GM23338 (cell line): ENCODE measurements at regions not wholly inside any gene's neighbourhood (a gene's known extent, or its start where the extent isn't known, plus 50 kb on each side); places are given as distances from the start of the nearest gene placed in this dataset.

Experiments
- ATAC-seq: fragments of 200-7000 bp; cut with Tn5 transposase; 3 replicates; pipeline ENCODE4 v1.9.1; 2020
- DNase-seq: peaks from one replicate; pipeline ENCODE4 v3.0.0-alpha.2; 2015; ENCODE audit warnings: low spot score
- H2AFZ ChIP-seq: fragments of 200-600 bp; sonication (generic); 2 replicates; pipeline ENCODE4 v1.8.0; 2016; ENCODE audit warnings: antibody characterized with exemption, mild to moderate bottlenecking, moderate library complexity
- H3F3A ChIP-seq: fragments of 200-600 bp; sonication (generic); replicated peaks from 2 replicates; pipeline ENCODE4 v1.8.0; 2017; ENCODE audit warnings: antibody characterized with exemption, mixed run types, low read depth
- H3K27ac ChIP-seq: fragments of 200-600 bp; sonication (generic); 2 replicates; pipeline ENCODE4 v1.6.1; 2016; ENCODE audit warnings: low read depth
- H3K27me3 ChIP-seq: fragments of 200-600 bp; sonication (generic); 2 replicates; pipeline ENCODE4 v1.8.0; 2016; ENCODE audit warnings: mild to moderate bottlenecking, mixed run types, moderate library complexity; ENCODE audit not compliant: insufficient read depth
- H3K36me3 ChIP-seq: fragments of 200-600 bp; sonication (generic); 2 replicates; pipeline ENCODE4 v1.8.0; 2016; ENCODE audit warnings: mild to moderate bottlenecking; ENCODE audit not compliant: insufficient read depth
- H3K4me1 ChIP-seq: fragments of 200-600 bp; sonication (generic); 2 replicates; pipeline ENCODE4 v1.8.0; 2016; ENCODE audit warnings: mild to moderate bottlenecking, moderate library complexity; ENCODE audit not compliant: insufficient read depth
- H3K4me2 ChIP-seq: fragments of 200-600 bp; sonication (generic); 2 replicates; pipeline ENCODE4 v1.7.1; 2017; ENCODE audit warnings: mixed run types
- H3K4me3 ChIP-seq: fragments of 200-600 bp; sonication (generic); 2 replicates; pipeline ENCODE4 v1.6.1; 2016; ENCODE audit warnings: mixed run types
- H3K79me2 ChIP-seq: fragments of 200-600 bp; sonication (generic); replicated peaks from 2 replicates; pipeline ENCODE4 v1.8.0; 2017; ENCODE audit warnings: mild to moderate bottlenecking; ENCODE audit not compliant: insufficient read depth
- H3K9me2 ChIP-seq: fragments of 200-600 bp; sonication (generic); 2 replicates; pipeline ENCODE4 v1.8.0; 2017; ENCODE audit not compliant: insufficient read depth
- H4K20me1 ChIP-seq: fragments of 200-600 bp; sonication (generic); replicated peaks from 2 replicates; pipeline ENCODE4 v1.8.0; 2017; ENCODE audit warnings: mild to moderate bottlenecking; ENCODE audit not compliant: insufficient read depth
- H3K27ac Mint-ChIP-seq: 2 replicates; pipeline ENCODE4 v1.8.0; 2020; ENCODE audit warnings: inconsistent platforms, mild to moderate bottlenecking, moderate library complexity, mixed read lengths
- H3K27me3 Mint-ChIP-seq: 3 replicates; pipeline ENCODE4 v1.8.0; 2022; ENCODE audit warnings: low read depth, mild to moderate bottlenecking, moderate library complexity, mixed read lengths, inconsistent platforms; ENCODE audit not compliant: insufficient read depth, poor library complexity
- H3K36me3 Mint-ChIP-seq: 3 replicates; pipeline ENCODE4 v1.8.0; 2021; ENCODE audit warnings: low read depth, mild to moderate bottlenecking, inconsistent platforms, moderate library complexity, mixed read lengths
- H3K4me1 Mint-ChIP-seq: 3 replicates; pipeline ENCODE4 v1.8.0; 2020; ENCODE audit warnings: mild to moderate bottlenecking, inconsistent platforms, mixed read lengths
- H3K4me3 Mint-ChIP-seq: 3 replicates; pipeline ENCODE4 v1.8.0; 2021; ENCODE audit warnings: moderate library complexity, mild to moderate bottlenecking, inconsistent platforms, mixed read lengths
- H3K9me3 Mint-ChIP-seq: 3 replicates; pipeline ENCODE4 v1.8.0; 2020; ENCODE audit warnings: moderate library complexity, mild to moderate bottlenecking, inconsistent platforms, mixed read lengths
- CREB1 ChIP-seq: fragments of 250-450 bp; sonication (Bioruptor Pico); IDR thresholded peaks from 2 replicates; pipeline ENCODE4 v1.5.0; 2020; ENCODE audit warnings: low read depth, mild to moderate bottlenecking, moderate library complexity
- CTCF ChIP-seq, 2 experiments: fragments of 200-600 bp in 1 of 2; sonication (generic) in 1 of 2; conservative IDR thresholded peaks; 2 replicates each; pipeline versions ENCODE4 v1.5.1 to v1.6.1; 2016 to 2017; ENCODE audit warnings: antibody characterized with exemption in 2 of 2, low read depth in 2 of 2, mild to moderate bottlenecking in 2 of 2, moderate library complexity in 1 of 2
- ETS1 ChIP-seq: IDR thresholded peaks from 2 replicates; pipeline ENCODE4 v1.6.1; 2016; ENCODE audit warnings: antibody characterized with exemption
- EZH2 ChIP-seq: fragments of 200-600 bp; sonication (generic); IDR thresholded peaks from one replicate; pipeline ENCODE4 v1.8.0; 2017; ENCODE audit warnings: antibody characterized with exemption, mild to moderate bottlenecking, low read depth; ENCODE audit not compliant: unreplicated experiment
- EZH2phosphoT487 ChIP-seq: fragments of 200-600 bp; sonication (generic); IDR thresholded peaks from one replicate; pipeline ENCODE4 v1.8.1; 2018; ENCODE audit warnings: antibody characterized with exemption; ENCODE audit not compliant: unreplicated experiment
- JUNB ChIP-seq: IDR thresholded peaks from one replicate; pipeline ENCODE4 v1.6.1; 2016; ENCODE audit warnings: antibody characterized with exemption; ENCODE audit not compliant: unreplicated experiment
- NANOG ChIP-seq: IDR thresholded peaks from 2 replicates; pipeline ENCODE4 v1.6.1; 2016; ENCODE audit warnings: antibody characterized with exemption, borderline replicate concordance
- POLR2AphosphoS5 ChIP-seq: IDR thresholded peaks from 2 replicates; pipeline ENCODE4 v1.6.1; 2016; ENCODE audit warnings: antibody characterized with exemption, low read depth
- STAT1 ChIP-seq: IDR thresholded peaks from one replicate; pipeline ENCODE4 v1.6.1; 2016; ENCODE audit warnings: antibody characterized with exemption; ENCODE audit not compliant: unreplicated experiment
- ZNF114 ChIP-seq: fragments of 250-450 bp; sonication (Bioruptor Pico); IDR thresholded peaks from 2 replicates; pipeline ENCODE4 v1.5.0; 2020; ENCODE audit warnings: mild to moderate bottlenecking, moderate library complexity
- ZNF331 ChIP-seq: fragments of 250-450 bp; sonication (Bioruptor Pico); IDR thresholded peaks from 2 replicates; pipeline ENCODE4 v1.5.0; 2020; ENCODE audit warnings: low read depth, mild to moderate bottlenecking, moderate library complexity
- TF ChIP-seq, protein P1 (sequence below): IDR thresholded peaks from one replicate; pipeline ENCODE4 v1.6.1; 2018; ENCODE audit warnings: antibody characterized with exemption; ENCODE audit not compliant: unreplicated experiment
- TF ChIP-seq, protein P2 (sequence below): fragments of 250-450 bp; sonication (Bioruptor Pico); IDR thresholded peaks from 2 replicates; pipeline ENCODE4 v1.5.0; 2020; ENCODE audit warnings: mild to moderate bottlenecking, moderate library complexity

DNA sequence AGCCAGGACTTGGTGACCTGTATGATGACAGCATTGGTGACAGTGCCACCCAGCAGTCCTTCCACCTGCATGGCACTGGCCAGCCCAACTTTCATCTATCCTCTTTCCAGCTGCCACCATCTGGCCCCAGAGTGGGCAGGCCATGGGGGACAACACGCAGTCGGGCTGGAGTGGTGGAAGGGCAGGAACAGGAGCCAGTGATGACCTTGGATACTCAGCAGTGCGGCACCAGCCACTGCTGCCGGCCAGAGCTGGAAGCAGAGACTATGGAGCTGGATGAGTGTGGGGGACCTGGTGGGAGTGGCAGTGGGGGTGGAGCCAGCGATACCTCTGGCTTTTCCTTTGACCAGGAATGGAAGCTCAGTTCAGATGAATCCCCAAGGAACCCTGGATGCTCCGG lies 56.9 kb downstream of the RUSC2 start:
- Histone ChIP-seq H3K4me1 (no peaks in the 10 kb centered on the region), H3K9me2 (no peaks in the 10 kb centered on the region), H3K4me2 (no peak overlapping the region), H3K27me3 (no peaks in the 10 kb centered on the region), H4K20me1 (no peaks in the 10 kb centered on the region; the same call in 1 of the 2 replicates), H3K36me3 (no peaks in the 10 kb centered on the region), H3F3A (no peaks in the 10 kb centered on the region), H2AFZ (no peak overlapping the region), H3K4me3 (no peak overlapping the region), H3K79me2 (no peaks in the 10 kb centered on the region), H3K27ac (no peak overlapping the region)
- no peak for TF ChIP-seq POLR2AphosphoS5
- TF ChIP-seq, protein P1, sequence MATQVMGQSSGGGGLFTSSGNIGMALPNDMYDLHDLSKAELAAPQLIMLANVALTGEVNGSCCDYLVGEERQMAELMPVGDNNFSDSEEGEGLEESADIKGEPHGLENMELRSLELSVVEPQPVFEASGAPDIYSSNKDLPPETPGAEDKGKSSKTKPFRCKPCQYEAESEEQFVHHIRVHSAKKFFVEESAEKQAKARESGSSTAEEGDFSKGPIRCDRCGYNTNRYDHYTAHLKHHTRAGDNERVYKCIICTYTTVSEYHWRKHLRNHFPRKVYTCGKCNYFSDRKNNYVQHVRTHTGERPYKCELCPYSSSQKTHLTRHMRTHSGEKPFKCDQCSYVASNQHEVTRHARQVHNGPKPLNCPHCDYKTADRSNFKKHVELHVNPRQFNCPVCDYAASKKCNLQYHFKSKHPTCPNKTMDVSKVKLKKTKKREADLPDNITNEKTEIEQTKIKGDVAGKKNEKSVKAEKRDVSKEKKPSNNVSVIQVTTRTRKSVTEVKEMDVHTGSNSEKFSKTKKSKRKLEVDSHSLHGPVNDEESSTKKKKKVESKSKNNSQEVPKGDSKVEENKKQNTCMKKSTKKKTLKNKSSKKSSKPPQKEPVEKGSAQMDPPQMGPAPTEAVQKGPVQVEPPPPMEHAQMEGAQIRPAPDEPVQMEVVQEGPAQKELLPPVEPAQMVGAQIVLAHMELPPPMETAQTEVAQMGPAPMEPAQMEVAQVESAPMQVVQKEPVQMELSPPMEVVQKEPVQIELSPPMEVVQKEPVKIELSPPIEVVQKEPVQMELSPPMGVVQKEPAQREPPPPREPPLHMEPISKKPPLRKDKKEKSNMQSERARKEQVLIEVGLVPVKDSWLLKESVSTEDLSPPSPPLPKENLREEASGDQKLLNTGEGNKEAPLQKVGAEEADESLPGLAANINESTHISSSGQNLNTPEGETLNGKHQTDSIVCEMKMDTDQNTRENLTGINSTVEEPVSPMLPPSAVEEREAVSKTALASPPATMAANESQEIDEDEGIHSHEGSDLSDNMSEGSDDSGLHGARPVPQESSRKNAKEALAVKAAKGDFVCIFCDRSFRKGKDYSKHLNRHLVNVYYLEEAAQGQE: no peak
- TF ChIP-seq ZNF114 (CRISPR knock-in tag): no peak
- TF ChIP-seq, protein P2, sequence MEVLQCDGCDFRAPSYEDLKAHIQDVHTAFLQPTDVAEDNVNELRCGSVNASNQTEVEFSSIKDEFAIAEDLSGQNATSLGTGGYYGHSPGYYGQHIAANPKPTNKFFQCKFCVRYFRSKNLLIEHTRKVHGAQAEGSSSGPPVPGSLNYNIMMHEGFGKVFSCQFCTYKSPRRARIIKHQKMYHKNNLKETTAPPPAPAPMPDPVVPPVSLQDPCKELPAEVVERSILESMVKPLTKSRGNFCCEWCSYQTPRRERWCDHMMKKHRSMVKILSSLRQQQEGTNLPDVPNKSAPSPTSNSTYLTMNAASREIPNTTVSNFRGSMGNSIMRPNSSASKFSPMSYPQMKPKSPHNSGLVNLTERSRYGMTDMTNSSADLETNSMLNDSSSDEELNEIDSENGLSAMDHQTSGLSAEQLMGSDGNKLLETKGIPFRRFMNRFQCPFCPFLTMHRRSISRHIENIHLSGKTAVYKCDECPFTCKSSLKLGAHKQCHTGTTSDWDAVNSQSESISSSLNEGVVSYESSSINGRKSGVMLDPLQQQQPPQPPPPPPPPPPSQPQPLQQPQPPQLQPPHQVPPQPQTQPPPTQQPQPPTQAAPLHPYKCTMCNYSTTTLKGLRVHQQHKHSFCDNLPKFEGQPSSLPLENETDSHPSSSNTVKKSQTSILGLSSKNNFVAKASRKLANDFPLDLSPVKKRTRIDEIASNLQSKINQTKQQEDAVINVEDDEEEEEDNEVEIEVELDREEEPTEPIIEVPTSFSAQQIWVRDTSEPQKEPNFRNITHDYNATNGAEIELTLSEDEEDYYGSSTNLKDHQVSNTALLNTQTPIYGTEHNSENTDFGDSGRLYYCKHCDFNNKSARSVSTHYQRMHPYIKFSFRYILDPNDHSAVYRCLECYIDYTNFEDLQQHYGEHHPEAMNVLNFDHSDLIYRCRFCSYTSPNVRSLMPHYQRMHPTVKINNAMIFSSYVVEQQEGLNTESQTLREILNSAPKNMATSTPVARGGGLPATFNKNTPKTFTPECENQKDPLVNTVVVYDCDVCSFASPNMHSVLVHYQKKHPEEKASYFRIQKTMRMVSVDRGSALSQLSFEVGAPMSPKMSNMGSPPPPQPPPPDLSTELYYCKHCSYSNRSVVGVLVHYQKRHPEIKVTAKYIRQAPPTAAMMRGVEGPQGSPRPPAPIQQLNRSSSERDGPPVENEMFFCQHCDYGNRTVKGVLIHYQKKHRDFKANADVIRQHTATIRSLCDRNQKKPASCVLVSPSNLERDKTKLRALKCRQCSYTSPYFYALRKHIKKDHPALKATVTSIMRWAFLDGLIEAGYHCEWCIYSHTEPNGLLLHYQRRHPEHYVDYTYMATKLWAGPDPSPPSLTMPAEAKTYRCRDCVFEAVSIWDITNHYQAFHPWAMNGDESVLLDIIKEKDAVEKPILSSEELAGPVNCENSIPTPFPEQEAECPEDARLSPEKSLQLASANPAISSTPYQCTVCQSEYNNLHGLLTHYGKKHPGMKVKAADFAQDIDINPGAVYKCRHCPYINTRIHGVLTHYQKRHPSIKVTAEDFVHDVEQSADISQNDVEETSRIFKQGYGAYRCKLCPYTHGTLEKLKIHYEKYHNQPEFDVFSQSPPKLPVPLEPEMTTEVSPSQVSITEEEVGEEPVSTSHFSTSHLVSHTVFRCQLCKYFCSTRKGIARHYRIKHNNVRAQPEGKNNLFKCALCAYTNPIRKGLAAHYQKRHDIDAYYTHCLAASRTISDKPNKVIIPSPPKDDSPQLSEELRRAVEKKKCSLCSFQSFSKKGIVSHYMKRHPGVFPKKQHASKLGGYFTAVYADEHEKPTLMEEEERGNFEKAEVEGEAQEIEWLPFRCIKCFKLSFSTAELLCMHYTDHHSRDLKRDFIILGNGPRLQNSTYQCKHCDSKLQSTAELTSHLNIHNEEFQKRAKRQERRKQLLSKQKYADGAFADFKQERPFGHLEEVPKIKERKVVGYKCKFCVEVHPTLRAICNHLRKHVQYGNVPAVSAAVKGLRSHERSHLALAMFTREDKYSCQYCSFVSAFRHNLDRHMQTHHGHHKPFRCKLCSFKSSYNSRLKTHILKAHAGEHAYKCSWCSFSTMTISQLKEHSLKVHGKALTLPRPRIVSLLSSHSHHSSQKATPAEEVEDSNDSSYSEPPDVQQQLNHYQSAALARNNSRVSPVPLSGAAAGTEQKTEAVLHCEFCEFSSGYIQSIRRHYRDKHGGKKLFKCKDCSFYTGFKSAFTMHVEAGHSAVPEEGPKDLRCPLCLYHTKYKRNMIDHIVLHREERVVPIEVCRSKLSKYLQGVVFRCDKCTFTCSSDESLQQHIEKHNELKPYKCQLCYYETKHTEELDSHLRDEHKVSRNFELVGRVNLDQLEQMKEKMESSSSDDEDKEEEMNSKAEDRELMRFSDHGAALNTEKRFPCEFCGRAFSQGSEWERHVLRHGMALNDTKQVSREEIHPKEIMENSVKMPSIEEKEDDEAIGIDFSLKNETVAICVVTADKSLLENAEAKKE: no peak
- TF ChIP-seq ETS1: no peak
- no peak for TF ChIP-seq CTCF (conservative IDR thresholded peaks at IDR 0.05; ENCODE audit: low read depth in 2 of 2)
- no peak for TF ChIP-seq ZNF331 (CRISPR knock-in tag)
- no peak for TF ChIP-seq CREB1
- TF ChIP-seq EZH2phosphoT487: no peak
- no peak for TF ChIP-seq EZH2
- no peak for TF ChIP-seq STAT1
- TF ChIP-seq JUNB: no peak
- TF ChIP-seq NANOG: no peak
- DNase-seq (no peak), ATAC-seq (no peak)
- no peak overlapping the region for H3K27ac Mint-ChIP-seq
- no peaks in the 10 kb centered on the region for H3K9me3 Mint-ChIP-seq
- no peaks in the 10 kb centered on the region for H3K36me3 Mint-ChIP-seq
- peaks cover 2% of the 10 kb centered on the region for H3K27me3 Mint-ChIP-seq
- no peaks in the 10 kb centered on the region for H3K4me1 Mint-ChIP-seq
- no peak overlapping the region for H3K4me3 Mint-ChIP-seq
